Thyroid gland (tissue), 4 donors: ENCODE measurements at regions not wholly inside any gene's neighbourhood (a gene's known extent, or its start where the extent isn't known, plus 50 kb on each side); places are given as distances from the start of the nearest gene placed in this dataset.
"Not testable (repeated sequence)": the region's sequence is repeated elsewhere in the genome, so short reads cannot be mapped to it uniquely, and the experiment has no call there.

Experiments
- DNase-seq, 2 donors: peaks; one replicate each; pipeline ENCODE4 v3.0.0-alpha.2; 2019
- H3K27ac ChIP-seq, 3 donors: fragments of 200-600 bp; sonication (generic); 1 replicate in 2 of 3; 2 replicates in 1 of 3; pipeline ENCODE4 v1.5.1; 2016 to 2019; ENCODE audit warnings: mild to moderate bottlenecking in 1 of 3, moderate library complexity in 1 of 3
- H3K27me3 ChIP-seq: fragments of 200-600 bp; sonication (generic); one replicate; pipeline ENCODE4 v1.5.1; 2019
- H3K36me3 ChIP-seq, 2 donors: fragments of 200-600 bp; sonication (generic); one replicate each; pipeline ENCODE4 v1.5.1; 2016 to 2019
- H3K4me1 ChIP-seq, 2 donors: fragments of 200-600 bp; sonication (generic); one replicate each; pipeline ENCODE4 v1.5.1; 2017 to 2019
- H3K4me3 ChIP-seq, 3 donors: fragments of 200-600 bp; sonication (generic); replicated peaks in 1 of 3; 1 replicate in 2 of 3; 2 replicates in 1 of 3; pipeline ENCODE4 v1.5.1; 2016; ENCODE audit warnings: mild to moderate bottlenecking in 1 of 3
- H3K9me3 ChIP-seq: fragments of 200-600 bp; sonication (generic); one replicate; pipeline ENCODE4 v1.5.1; 2017
- POLR2A ChIP-seq, 2 donors: fragments of 450-650 bp; IDR thresholded peaks; one replicate each; pipeline ENCODE4 v1.6.1; 2017; ENCODE audit warnings: antibody characterized with exemption in 2 of 2, mild to moderate bottlenecking in 2 of 2, moderate library complexity in 1 of 2
- whole genome bisulfite sequencing, 2 donors: methylation state at CpG; one replicate each; pipeline ENCODE4 v1.1.5; 2017; 5-methylcytosine and 5-hydroxymethylcytosine counted together
- intact Hi-C: fragments of 100-400 bp; cut with DNase I; formaldehyde crosslinking; loops from one replicate; pipeline ENCODE4 v1.15.1; 2023
- TF ChIP-seq, protein P1 (sequence below), 6 experiments: fragments of 200-600 bp in 3 of 6; fragments of 450-650 bp in 3 of 6; sonication (generic) in 3 of 6; IDR thresholded peaks; one replicate each; pipeline ENCODE4 v1.5.1; 2016 to 2019; ENCODE audit warnings: antibody characterized with exemption in 6 of 6, mild to moderate bottlenecking in 2 of 6, inconsistent platforms in 1 of 6, moderate library complexity in 1 of 6

DNA sequence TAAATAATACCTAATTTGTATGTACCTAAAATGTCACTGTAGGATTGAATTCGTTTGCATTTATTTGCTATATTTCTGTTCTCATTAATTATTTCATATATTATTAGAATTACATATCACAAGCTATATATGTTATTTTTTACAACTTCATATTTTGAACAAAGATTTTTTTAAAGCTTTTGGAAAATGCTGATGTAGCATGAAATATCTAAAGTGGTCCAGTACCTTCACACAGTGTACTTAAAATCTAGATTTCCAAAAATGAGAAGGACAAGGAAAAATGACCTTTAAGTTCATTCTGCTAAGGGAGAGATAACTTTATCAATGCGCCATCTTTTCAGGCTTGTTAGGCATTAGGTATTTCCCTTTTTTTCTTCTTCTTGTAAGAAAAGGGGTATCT, 71.8 kb downstream of the LARP7 start:
- 88 to 89% methylated on average over 2 of the region's 2 CpGs for WGBS, 2 donors
- TF ChIP-seq, protein P1, sequence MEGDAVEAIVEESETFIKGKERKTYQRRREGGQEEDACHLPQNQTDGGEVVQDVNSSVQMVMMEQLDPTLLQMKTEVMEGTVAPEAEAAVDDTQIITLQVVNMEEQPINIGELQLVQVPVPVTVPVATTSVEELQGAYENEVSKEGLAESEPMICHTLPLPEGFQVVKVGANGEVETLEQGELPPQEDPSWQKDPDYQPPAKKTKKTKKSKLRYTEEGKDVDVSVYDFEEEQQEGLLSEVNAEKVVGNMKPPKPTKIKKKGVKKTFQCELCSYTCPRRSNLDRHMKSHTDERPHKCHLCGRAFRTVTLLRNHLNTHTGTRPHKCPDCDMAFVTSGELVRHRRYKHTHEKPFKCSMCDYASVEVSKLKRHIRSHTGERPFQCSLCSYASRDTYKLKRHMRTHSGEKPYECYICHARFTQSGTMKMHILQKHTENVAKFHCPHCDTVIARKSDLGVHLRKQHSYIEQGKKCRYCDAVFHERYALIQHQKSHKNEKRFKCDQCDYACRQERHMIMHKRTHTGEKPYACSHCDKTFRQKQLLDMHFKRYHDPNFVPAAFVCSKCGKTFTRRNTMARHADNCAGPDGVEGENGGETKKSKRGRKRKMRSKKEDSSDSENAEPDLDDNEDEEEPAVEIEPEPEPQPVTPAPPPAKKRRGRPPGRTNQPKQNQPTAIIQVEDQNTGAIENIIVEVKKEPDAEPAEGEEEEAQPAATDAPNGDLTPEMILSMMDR (IDR thresholded peaks at IDR 0.05), result no peak
- no peak for TF ChIP-seq POLR2A (IDR thresholded peaks at IDR 0.05)

DNA sequence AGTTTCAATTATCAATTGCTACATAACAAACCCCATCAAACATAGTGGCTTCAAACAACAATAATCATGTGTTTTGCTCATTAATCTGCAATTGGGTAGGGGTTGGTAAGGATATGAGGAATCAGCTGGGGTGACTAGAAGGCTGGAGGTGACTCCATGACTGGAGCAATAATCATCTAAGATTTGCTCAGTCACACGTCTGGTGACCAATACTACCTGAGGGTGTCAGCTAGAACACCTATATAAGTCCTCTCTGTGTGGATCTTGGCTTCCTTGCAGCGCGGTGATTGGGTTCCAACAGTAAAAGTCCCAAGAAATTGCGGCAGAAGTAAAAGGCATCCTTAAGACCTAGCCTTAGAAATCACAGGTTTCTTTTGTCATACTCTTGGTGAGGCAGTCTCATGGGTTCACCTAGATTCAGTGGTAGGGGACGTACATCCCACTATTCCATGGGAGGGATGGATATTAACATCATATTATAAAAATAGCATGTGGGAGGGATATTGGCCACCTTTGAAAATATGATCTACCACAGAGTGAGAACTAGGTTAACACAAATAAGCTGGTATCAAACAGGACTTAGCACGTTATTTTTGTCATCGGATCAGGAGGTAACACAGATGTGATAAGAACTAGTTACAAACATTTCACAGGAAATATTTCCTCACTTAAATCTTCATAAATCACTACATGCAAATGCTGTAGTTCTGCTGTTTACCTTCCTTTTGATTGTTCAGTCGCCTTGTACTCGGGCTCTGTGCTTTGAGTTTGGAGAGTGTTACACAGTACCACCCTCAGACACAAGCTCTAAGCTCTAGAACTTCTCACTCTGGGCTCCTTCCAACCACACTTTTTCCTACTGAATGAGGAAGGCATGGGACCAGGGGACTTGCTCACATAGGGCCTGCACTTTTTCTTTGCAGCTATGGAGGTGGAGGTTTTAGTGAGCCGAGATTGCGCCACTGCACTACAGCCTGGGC, 78.3 kb downstream of the LARP7 start:
- Histone ChIP-seq H3K36me3 (no peaks in the 10 kb centered on the region), H3K9me3 (no peaks in the 10 kb centered on the region)

More for the DNA sequence above, 71.8 kb downstream of the LARP7 start:
- Histone ChIP-seq H3K4me1 (peaks cover 6 to 10% of the 10 kb centered on the region in 2 donors), H3K27ac (no peak overlapping the region), H3K27me3 (no peaks in the 10 kb centered on the region), H3K4me3 (no peak overlapping the region), H3K36me3 (no peaks in the 10 kb centered on the region), H3K9me3 (no peaks in the 10 kb centered on the region)
- no peak for DNase-seq
- intact Hi-C loops, result no loop called here

DNA sequence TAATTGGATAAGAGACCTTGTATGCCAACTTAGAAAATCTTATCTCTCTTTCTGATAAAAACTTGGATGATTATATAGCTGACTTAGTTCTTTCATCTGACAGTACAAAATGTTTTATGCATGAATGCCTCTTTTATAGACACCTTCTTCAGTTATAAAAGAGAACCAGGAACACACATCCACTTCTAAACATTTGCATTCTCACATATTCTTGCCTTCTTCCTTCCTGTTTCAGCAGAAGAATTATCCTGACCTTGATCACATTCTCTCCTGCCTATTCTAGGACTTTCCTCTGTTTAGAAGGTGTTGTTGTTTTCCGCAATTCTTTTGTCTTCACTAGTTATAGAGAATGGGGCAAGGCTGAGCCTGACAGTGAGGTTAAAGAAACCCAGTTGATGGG, 80.9 kb downstream of the LARP7 start:
- intact Hi-C loops, result no loop called here
- H3K27me3 ChIP-seq, result no peaks in the 10 kb centered on the region
- 88 to 95% methylated on average over 1 of the region's 1 CpG for WGBS, 2 donors
- no peaks in the 10 kb centered on the region for H3K9me3 ChIP-seq
- no peak for DNase-seq
- no peaks in the 10 kb centered on the region for H3K4me1 ChIP-seq
- no peak overlapping the region for H3K27ac ChIP-seq
- H3K36me3 ChIP-seq, result no peaks in the 10 kb centered on the region
- no peak overlapping the region for H3K4me3 ChIP-seq
- TF ChIP-seq, protein P1 (IDR thresholded peaks at IDR 0.05), result no peak
- no peak for TF ChIP-seq POLR2A (IDR thresholded peaks at IDR 0.05)

More for the DNA sequence above, 78.3 kb downstream of the LARP7 start:
- 88 to 89% methylated on average over 11 of the region's 11 CpGs for WGBS, 2 donors
- Histone ChIP-seq H3K4me1 (no peaks in the 10 kb centered on the region), H3K27ac (no peak overlapping the region), H3K27me3 (no peaks in the 10 kb centered on the region), H3K4me3 (no peak overlapping the region)
- TF ChIP-seq POLR2A (IDR thresholded peaks at IDR 0.05), result no peak
- TF ChIP-seq, protein P1 (IDR thresholded peaks at IDR 0.05), result no peak
- intact Hi-C loops, result no loop called here
- DNase-seq, result no peak

DNA sequence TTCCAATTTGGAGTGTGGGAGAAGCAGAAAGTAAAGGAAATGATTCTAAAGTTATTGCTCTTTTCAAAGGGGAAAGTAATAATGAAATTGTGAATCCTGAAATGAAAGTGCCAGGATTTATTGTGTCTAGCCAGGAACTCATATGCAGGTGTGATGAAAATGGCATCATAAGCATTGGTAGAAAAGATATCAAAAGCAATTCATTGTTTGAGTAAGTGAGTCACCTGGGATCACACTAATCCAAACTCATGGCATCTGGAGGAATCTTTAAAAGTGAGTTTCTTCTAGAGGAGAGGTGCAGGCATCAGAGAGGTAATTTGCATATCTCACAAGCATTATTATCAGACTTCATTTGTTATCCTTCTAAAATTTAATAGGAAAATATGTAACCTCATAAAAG, 84.7 kb downstream of the LARP7 start:
- intact Hi-C loops, result no loop called here
- TF ChIP-seq, protein P1 (IDR thresholded peaks at IDR 0.05), result no peak
- TF ChIP-seq POLR2A (IDR thresholded peaks at IDR 0.05), result no peak

DNA sequence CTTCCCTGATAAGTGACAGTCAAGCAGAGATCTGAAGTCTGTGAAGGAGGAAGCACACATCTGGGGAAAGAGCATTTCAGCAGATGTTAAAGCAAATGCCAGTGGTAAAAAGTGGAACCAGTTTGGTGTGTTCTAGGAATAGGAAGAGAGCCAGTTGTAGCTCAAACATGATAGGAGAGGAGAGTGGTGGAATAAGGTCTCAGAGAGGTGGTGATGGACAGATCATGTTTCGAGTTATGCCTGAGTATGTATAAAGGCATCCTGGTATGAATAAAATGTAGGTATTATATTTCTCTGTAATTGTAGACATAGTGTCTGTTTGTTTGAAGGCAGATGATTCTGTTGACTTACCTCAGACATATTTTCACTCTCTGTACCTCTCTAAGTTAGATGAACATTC, 89.1 kb downstream of the LARP7 start:
- Histone ChIP-seq H3K9me3 (no peaks in the 10 kb centered on the region), H3K36me3 (no peaks in the 10 kb centered on the region), H3K4me3 (no peak overlapping the region), H3K27ac (no peak overlapping the region), H3K4me1 (no peaks in the 10 kb centered on the region), H3K27me3 (no peaks in the 10 kb centered on the region)
- no peak for DNase-seq
- intact Hi-C loops, result no loop called here
- WGBS, 2 donors, result 88 to 90% methylated on average over 1 of the region's 1 CpG
- TF ChIP-seq, protein P1 (IDR thresholded peaks at IDR 0.05), result no peak
- TF ChIP-seq POLR2A (IDR thresholded peaks at IDR 0.05), result no peak

More for the DNA sequence above, 84.7 kb downstream of the LARP7 start:
- Histone ChIP-seq H3K4me3 (no peak overlapping the region), H3K36me3 (no peaks in the 10 kb centered on the region), H3K27ac (no peak overlapping the region), H3K4me1 (no peaks in the 10 kb centered on the region), H3K27me3 (no peaks in the 10 kb centered on the region), H3K9me3 (no peaks in the 10 kb centered on the region)
- no peak for DNase-seq

DNA sequence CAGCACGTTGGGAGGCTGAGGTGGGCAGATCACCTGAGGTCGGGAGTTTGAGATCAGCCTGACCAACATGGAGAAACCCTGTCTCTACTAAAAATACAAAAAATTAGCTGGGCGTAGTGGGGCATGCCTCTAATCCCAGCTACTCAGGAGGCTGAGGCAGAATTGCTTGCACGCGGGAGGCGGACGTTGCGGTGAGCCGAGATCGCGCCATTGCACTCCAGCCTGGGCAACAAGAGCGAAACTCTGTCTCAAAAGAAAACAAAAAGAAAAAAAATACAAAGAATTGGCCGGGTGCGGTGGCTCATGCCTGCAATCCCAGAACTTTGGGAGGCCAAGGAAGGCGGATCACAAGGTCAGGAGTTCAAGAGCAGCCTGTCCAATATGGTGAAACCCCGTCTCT, 90.8 kb downstream of the LARP7 start:
- H3K36me3 ChIP-seq, DNase-seq, H3K9me3 ChIP-seq, H3K27ac ChIP-seq, H3K4me1 ChIP-seq, H3K4me3 ChIP-seq, intact Hi-C loops, H3K27me3 ChIP-seq: not testable (repeated sequence)
- 90 to 94% methylated on average over 16 of the region's 16 CpGs for WGBS, 2 donors
